Panc1 (cell line): ENCODE measurements at regions not wholly inside any gene's neighbourhood (a gene's known extent, or its start where the extent isn't known, plus 50 kb on each side); places are given as distances from the start of the nearest gene placed in this dataset.

Experiments
- ATAC-seq: fragments of 200-7000 bp; cut with Tn5 transposase; 2 replicates; pipeline ENCODE4 v1.9.1; 2020; ENCODE audit warnings: mild to moderate bottlenecking, moderate library complexity
- BruUV-seq: library from RNA; stranded (reverse); fragments of 400-500 nt; replicated peaks from 2 replicates; lab custom pipeline; 2021; lab: Mats Ljungman, UMichigan
- CTCF ChIA-PET: fragments of 300-600 bp; sonication (Branson Sonifier 250); formaldehyde crosslinking; loops from one replicate; lab custom pipeline; 2022; ENCODE audit warnings: antibody characterized with exemption; lab: Charles Lee
- POLR2A ChIA-PET: fragments of 300-600 bp; sonication (Branson Sonifier 250); formaldehyde crosslinking; loops from one replicate; lab custom pipeline; 2022; ENCODE audit warnings: antibody characterized with exemption; lab: Charles Lee
- DNase-seq: peaks from one replicate; pipeline ENCODE4 v3.0.0-alpha.2; 2010; ENCODE audit warnings: low read depth, low spot score
- H3K27ac ChIP-seq: 2 replicates; pipeline ENCODE4 v1.5.1; 2011; ENCODE audit warnings: mild to moderate bottlenecking, low read length, inconsistent platforms
- H3K27me3 ChIP-seq: fragments of 200-500 bp; sonication (Bioruptor generic); 2 replicates; pipeline ENCODE4 v1.6.0; 2014; ENCODE audit warnings: low read length, inconsistent platforms; ENCODE audit not compliant: control insufficient read depth, insufficient read depth
- H3K36me3 ChIP-seq: fragments of 200-500 bp; sonication (Bioruptor generic); 2 replicates; pipeline ENCODE4 v1.5.1; 2014; ENCODE audit warnings: inconsistent platforms, mild to moderate bottlenecking, low read length, moderate library complexity; ENCODE audit not compliant: control insufficient read depth, insufficient read depth
- H3K4me1 ChIP-seq: 2 replicates; pipeline ENCODE4 v1.5.1; 2011; ENCODE audit warnings: inconsistent platforms, mild to moderate bottlenecking, low read length, moderate library complexity; ENCODE audit not compliant: control insufficient read depth, insufficient read depth
- H3K4me3 ChIP-seq, 2 experiments: 2 replicates each; pipeline ENCODE4 v1.5.1; 2011 to 2012; ENCODE audit warnings: low read depth in 2 of 2, low read length in 2 of 2, mild to moderate bottlenecking in 2 of 2, inconsistent platforms in 1 of 2, moderate library complexity in 1 of 2
- H3K9me3 ChIP-seq: fragments of 200-500 bp; sonication (Bioruptor generic); 2 replicates; pipeline ENCODE4 v1.5.1; 2014; ENCODE audit warnings: low read depth, mild to moderate bottlenecking, inconsistent platforms, low read length, moderate library complexity; ENCODE audit not compliant: control insufficient read depth, insufficient read depth
- POLR2AphosphoS5 ChIP-seq: IDR thresholded peaks from 2 replicates; pipeline ENCODE4 v1.6.1; 2012; ENCODE audit warnings: mild to moderate bottlenecking, low read depth, low read length, moderate library complexity
- SIN3A ChIP-seq: IDR thresholded peaks from 2 replicates; pipeline ENCODE4 v1.6.1; 2012; ENCODE audit warnings: low read depth, mild to moderate bottlenecking, low read length, moderate library complexity, borderline replicate concordance; ENCODE audit not compliant: insufficient read depth
- TCF7L2 ChIP-seq: IDR thresholded peaks from 2 replicates; pipeline ENCODE4 v1.6.1; 2011; ENCODE audit warnings: mild to moderate bottlenecking, low read depth, low read length, inconsistent platforms
- in situ Hi-C: cut with HindIII; loops from 2 replicates; pipeline ENCODE4 v1.10.0; 2016; ENCODE audit warnings: low sequenced_read_pairs, low pct_unique_long_range_greater_than_20kb
- intact Hi-C: fragments of 100-400 bp; cut with micrococcal nuclease; formaldehyde crosslinking; loops from one replicate; pipeline ENCODE4 v1.10.0; 2022; ENCODE audit not compliant: unreplicated experiment
- TF ChIP-seq, protein P1 (sequence below), 2 experiments: IDR thresholded peaks; 2 replicates each; pipeline ENCODE4 v1.6.1; 2011 to 2012; ENCODE audit warnings: low read depth in 2 of 2, control low read depth in 1 of 2, low read length in 1 of 2, mild to moderate bottlenecking in 1 of 2, moderate library complexity in 1 of 2; ENCODE audit not compliant: insufficient read depth in 1 of 2
- TF ChIP-seq, protein P2 (sequence below): fragments of 450-650 bp; IDR thresholded peaks from 2 replicates; pipeline ENCODE4 v1.5.1; 2017; ENCODE audit warnings: mild to moderate bottlenecking

DNA sequence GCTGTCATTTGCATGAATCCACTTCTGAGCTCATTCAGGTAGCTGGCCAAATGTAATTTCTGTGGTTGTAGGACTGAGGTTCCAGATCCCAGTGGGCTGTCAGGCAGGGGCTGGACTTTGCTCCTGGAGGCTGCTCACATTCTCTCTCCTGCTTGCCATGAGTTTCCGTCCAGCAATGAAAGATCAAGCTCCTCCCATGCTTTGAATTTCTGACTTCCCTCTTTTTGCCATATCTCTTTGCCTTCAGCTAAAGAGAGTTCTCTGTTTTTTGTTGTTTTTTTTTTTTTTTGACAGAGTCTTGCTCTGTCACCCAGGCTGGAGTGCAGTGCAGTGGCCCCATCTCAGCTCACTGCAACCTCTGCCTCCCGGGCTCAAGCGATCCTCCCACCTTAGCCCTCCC, 76.9 kb downstream of the ING1 start:
- BruUV-seq: no TSS peak
- H3K9me3 ChIP-seq: no peaks in the 10 kb centered on the region
- POLR2A ChIA-PET: no interaction called here
- H3K36me3 ChIP-seq: no peaks in the 10 kb centered on the region
- no peaks in the 10 kb centered on the region for H3K27me3 ChIP-seq
- in situ Hi-C loops (no loop called here), intact Hi-C loops (no loop called here)
- CTCF ChIA-PET: no interaction called here
- H3K27ac ChIP-seq: no peak overlapping the region
- H3K4me1 ChIP-seq: no peaks in the 10 kb centered on the region
- ATAC-seq (no peak), DNase-seq (no peak)
- no peak for TF ChIP-seq SIN3A
- TF ChIP-seq POLR2AphosphoS5: no peak
- TF ChIP-seq, protein P1, sequence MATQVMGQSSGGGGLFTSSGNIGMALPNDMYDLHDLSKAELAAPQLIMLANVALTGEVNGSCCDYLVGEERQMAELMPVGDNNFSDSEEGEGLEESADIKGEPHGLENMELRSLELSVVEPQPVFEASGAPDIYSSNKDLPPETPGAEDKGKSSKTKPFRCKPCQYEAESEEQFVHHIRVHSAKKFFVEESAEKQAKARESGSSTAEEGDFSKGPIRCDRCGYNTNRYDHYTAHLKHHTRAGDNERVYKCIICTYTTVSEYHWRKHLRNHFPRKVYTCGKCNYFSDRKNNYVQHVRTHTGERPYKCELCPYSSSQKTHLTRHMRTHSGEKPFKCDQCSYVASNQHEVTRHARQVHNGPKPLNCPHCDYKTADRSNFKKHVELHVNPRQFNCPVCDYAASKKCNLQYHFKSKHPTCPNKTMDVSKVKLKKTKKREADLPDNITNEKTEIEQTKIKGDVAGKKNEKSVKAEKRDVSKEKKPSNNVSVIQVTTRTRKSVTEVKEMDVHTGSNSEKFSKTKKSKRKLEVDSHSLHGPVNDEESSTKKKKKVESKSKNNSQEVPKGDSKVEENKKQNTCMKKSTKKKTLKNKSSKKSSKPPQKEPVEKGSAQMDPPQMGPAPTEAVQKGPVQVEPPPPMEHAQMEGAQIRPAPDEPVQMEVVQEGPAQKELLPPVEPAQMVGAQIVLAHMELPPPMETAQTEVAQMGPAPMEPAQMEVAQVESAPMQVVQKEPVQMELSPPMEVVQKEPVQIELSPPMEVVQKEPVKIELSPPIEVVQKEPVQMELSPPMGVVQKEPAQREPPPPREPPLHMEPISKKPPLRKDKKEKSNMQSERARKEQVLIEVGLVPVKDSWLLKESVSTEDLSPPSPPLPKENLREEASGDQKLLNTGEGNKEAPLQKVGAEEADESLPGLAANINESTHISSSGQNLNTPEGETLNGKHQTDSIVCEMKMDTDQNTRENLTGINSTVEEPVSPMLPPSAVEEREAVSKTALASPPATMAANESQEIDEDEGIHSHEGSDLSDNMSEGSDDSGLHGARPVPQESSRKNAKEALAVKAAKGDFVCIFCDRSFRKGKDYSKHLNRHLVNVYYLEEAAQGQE (IDR thresholded peaks at IDR 0.05; ENCODE audit: insufficient read depth in 1 of 2, low read depth in 2 of 2, low read length in 1 of 2): no peak
- no peak for TF ChIP-seq TCF7L2
- TF ChIP-seq, protein P2, sequence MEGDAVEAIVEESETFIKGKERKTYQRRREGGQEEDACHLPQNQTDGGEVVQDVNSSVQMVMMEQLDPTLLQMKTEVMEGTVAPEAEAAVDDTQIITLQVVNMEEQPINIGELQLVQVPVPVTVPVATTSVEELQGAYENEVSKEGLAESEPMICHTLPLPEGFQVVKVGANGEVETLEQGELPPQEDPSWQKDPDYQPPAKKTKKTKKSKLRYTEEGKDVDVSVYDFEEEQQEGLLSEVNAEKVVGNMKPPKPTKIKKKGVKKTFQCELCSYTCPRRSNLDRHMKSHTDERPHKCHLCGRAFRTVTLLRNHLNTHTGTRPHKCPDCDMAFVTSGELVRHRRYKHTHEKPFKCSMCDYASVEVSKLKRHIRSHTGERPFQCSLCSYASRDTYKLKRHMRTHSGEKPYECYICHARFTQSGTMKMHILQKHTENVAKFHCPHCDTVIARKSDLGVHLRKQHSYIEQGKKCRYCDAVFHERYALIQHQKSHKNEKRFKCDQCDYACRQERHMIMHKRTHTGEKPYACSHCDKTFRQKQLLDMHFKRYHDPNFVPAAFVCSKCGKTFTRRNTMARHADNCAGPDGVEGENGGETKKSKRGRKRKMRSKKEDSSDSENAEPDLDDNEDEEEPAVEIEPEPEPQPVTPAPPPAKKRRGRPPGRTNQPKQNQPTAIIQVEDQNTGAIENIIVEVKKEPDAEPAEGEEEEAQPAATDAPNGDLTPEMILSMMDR: no peak
- H3K4me3 ChIP-seq: no peak overlapping the region

DNA sequence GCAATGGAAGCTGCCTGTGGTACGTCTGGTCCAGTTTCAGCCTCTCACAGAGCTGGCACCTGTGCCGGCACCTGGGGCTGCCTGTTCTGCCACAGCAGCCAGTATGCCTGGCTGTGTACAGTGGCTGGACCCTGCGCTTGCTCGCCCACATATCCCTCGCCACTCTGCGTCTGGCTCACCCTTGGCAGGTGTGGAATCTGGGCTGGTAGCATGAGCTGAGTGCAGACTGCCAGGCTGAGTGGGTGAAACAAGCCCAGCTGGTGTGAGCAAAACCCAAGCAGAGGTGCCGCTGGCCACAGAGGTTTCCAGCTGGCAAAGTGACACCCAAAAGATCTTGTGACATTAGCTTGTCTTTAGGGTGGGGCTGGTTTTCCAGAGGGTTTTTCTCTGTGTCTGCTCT, 80.7 kb downstream of the ING1 start:
- no TSS peak for BruUV-seq
- Histone ChIP-seq H3K9me3 (no peaks in the 10 kb centered on the region), H3K4me1 (no peaks in the 10 kb centered on the region), H3K4me3 (no peak overlapping the region), H3K27me3 (no peaks in the 10 kb centered on the region), H3K36me3 (no peaks in the 10 kb centered on the region), H3K27ac (no peak overlapping the region)
- CTCF ChIA-PET: no interaction called here
- TF ChIP-seq TCF7L2 (no peak), SIN3A (no peak), POLR2AphosphoS5 (no peak)
- TF ChIP-seq, protein P2: no peak
- TF ChIP-seq, protein P1 (IDR thresholded peaks at IDR 0.05; ENCODE audit: insufficient read depth in 1 of 2, low read depth in 2 of 2, low read length in 1 of 2): no peak
- DNase-seq (no peak), ATAC-seq (no peak)
- in situ Hi-C loops (no loop called here), intact Hi-C loops (no loop called here)
- POLR2A ChIA-PET: no interaction called here
